Right lobe of liver (tissue), 4 donors: ENCODE measurements at regions not wholly inside any gene's neighbourhood (a gene's known extent, or its start where the extent isn't known, plus 50 kb on each side); places are given as distances from the start of the nearest gene placed in this dataset.

ENCODE experiments used
- CTCF ChIP-seq, 4 donors: fragments of 200-600 bp in 3 of 4; fragments of 450-650 bp in 1 of 4; IDR thresholded peaks; one replicate each; pipeline versions ENCODE4 v1.5.1 to v1.8.0; 2016 to 2022; ENCODE audit warnings: antibody characterized with exemption in 4 of 4, mild to moderate bottlenecking in 2 of 4
- POLR2A ChIP-seq: fragments of 450-650 bp; IDR thresholded peaks from one replicate; pipeline ENCODE4 v1.6.1; 2017; ENCODE audit warnings: antibody characterized with exemption, mild to moderate bottlenecking
- donor health status: DM: no; HTN: no; CAD: no.
- donor health status: DM: no; HTN: no; CAD: no.
- donor health status: DM: no; HTN: yes; CAD: no.

DNA sequence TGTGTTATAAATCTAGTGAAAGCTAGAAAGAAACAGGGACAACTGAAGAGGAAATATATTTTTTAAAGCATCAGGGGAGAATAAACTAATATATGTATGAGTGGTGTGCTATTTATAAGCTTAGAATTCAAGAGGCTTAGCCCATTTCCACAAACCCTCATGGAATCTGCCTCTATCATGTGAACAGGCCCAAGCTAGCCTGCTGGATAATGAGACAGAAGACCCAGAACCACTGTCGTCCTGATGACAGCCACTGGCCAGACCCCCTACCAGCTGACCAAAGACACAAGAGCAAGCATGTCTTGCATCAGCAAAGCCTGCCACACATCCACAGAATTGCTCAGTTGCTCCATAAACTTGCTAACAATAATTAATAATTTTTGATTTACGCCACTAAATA, 382.3 kb upstream of the NXPH2 start:
- TF ChIP-seq CTCF (IDR thresholded peaks at IDR 0.05) (no peak), POLR2A (no peak)
